Activated CD4-positive, CD25-positive, alpha-beta regulatory T cell treated with anti-CD3 and anti-CD28 coated beads, Interleukin-2, amount 50 U/mL, for 24 hours (primary cell): ENCODE measurements at regions not wholly inside any gene's neighbourhood (a gene's known extent, or its start where the extent isn't known, plus 50 kb on each side); places are given as distances from the start of the nearest gene placed in this dataset.

ENCODE experiments used
- ATAC-seq, 2 donors: fragments of 150-1000 bp; cut with Tn5 transposase; one replicate each; pipeline ENCODE4 v1.10.0; 2021; ENCODE audit warnings: mild to moderate bottlenecking in 1 of 2, moderate library complexity in 1 of 2

DNA sequence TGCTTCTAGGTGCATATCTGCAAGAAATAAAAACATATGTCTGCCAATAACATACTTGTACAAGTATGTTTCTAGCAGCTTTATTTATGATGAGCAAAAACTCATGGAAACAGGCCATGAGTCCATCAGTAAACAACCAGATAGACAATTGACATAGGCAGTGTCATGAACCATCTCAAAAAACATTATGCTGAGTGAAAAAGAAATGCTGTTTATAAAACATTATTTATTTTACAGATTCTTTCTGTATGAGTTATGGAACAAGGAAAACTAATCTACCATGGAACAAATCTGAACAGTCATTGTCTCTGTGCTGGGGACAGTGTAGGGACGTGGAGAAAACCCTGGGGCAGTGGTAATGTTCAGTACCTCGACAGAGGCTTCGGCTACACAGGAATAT is 283.9 kb downstream of the UQCRFS1 start:
- ATAC-seq = no peak

DNA sequence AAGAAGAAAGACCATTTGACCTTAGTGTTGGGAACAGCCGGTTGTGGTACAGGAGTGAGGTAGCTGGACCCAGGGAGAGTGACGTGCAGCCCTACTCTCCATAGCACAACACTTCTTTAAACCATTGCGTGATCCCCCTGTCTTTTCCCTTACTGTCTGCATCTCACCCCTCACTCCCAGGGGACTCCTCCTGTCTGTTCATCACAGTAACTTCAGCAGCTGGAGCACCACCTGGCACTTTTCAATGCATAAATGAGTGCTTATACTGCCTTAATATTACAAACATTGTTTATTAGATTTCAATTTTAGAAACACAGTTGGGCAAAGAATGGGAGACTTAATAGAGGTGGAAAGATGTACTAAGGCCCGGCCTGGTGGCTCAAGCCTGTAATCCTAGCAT is 285.5 kb downstream of the UQCRFS1 start:
- ATAC-seq = no peak

DNA sequence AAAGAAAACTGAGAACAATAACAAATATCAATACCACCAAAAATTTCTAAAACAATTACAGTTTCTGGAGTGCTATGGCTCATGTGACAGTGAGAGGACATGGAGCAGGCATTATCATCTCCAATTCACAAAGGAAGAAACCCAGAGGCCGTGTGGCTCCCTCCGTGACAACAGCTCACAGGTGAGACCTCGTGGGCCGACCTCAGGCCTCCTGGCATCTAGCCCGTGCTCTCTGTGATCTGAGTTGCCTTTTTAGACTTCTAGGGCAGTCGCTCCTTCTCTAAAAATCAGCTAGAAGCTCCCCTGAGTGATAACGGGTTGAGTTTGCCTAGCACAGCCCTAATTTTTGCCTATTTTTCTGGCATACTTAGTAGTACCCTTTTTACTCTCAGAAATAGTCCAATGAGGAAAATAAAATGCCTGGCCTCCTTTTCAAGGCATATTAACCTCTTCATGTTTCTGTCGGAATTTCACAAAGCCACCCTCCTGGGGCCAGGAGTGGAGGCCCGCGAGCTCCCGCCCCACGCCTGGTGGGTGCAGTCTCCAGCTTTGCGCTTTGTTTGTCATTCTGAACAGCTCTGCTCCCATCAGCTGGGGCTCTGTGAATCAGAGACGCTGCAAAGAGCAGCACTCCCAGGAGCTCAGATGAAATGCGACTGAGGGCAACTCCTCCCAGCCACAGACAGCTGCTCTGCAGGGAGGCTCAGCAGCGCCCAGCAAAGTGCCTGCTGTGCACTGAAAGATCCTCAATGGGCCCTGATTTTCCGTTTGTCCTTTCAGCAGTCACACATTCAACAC is 292.5 kb downstream of the UQCRFS1 start:
- no peak for ATAC-seq

DNA sequence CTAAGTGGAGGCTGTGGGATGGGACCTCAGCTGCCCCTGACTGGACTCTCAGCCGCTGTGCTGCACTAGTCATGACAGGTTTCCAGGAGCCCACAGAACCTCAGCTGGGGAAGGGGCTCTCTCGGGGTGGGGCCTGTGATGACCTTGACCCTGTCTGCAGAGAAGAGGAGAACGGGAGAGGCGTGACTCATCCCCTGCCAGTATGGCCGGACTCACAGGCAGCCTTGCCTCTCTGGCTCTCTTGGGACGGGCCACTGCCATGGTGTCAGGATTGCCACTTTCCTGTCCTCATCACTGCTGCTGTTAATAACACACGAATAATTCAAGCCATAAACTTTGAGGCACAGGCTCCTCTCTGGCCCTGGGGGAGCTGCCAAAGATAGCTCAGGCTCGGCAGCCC is 295.3 kb downstream of the UQCRFS1 start:
- ATAC-seq = no peak

DNA sequence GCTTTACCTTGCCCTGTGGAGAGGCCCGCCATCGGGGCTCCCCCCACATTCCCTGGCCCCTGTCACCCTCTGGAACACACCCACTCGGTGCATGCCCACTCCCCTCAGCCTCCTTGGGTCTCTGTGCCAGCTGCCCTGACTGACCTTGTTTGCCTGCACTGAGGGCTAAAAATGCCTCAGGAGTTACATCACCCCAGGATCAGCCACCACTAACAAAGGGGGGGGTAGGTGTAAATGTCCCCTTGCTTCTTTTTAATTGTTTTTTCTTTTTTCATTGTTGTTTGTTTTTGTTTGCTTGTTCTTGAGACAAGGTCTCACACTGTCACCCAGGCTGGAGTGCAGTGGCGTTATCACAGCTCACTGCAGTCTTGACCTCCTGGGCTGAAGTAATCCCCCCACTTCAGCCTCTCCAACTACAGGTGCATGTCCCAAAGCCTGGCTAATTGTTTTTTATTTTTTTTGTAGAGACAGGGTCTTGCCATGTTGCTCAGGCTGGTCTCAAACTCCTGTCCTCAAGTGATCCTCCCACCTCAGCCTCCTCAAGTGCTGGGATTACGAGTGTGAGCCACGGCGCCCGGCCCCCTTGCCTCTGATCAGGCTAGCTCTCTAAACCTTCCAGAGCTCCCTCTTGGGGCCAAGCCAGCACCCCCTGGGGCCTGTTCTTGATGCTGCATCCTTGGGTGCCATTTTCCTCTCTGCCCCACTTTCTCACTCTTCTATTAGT is 297.1 kb downstream of the UQCRFS1 start:
- no peak for ATAC-seq

DNA sequence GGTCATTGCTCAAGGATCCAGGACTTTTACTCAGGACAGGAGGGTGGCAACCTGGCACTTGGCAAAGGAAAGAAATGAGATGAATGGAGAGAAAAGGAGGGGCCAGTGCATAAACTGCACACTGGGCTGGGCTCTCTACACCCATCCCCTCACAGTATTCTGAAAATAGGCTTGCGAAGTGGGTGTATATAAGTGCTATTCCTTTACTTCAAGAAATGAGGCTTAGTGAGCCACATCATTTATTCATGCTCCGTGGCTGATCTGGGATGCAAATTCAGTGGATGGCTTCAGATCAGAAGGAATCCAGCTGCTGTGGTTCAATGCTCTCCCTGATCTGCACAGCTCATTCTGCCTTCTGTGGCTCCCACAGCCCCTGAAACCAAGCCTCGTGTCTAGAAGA is 297.7 kb downstream of the UQCRFS1 start:
- ATAC-seq = no peak

DNA sequence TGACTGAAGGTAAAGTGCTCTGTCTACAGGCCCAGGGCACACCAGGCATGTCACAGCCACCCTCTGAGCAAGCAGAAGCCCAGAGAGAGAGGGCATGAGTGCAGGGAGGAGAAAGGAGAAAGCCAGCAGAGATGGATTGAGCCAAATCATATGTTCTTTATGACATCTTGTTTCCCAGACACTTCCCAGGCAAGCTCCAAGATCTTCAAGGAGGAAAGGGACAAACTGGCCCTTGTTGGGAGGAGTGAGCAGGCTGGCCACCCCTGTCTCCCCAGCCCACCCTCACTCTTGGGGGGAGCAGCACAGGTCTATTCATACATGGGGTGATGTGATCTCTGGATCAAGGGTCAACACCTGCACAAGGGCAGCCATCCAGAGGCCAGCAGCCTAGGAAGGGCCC is 298.8 kb downstream of the UQCRFS1 start:
- ATAC-seq = no peak

DNA sequence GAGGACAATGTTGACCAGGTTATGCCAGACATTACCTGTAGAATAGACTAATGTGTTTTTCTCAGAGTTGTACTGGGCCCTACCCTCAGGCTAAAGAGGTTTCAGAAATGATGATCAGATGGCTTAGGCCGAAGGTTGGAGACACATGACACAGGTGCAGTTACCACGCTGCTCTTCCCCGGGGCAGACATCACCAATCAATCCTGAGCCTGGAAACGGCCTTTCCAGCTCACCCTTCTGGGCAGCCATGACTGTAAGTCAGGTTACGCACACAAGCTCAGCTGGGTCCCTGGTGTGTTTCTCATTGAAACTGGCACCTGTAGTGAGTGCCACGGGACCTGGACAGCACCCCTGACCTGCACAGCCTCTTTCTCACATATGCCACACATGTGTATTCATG is 299.3 kb downstream of the UQCRFS1 start:
- no peak for ATAC-seq

DNA sequence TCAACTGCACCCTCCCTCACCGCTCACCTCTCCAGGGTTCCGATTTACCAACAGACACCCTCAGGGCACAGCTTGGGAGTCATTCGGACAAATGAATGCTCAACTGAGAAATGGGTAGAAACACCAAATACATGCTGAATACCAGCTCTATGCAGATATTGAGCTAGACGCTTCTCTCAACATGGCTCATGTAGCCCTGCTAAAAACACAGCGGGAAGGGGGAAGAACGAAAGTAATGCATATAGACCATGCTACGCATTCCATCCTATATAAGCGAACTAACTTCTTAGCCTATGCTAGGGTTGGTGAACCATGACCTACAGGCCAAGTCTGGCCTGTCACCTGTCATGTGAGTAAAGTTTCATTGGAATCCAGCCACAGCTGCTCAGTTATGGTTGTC is 304.0 kb downstream of the UQCRFS1 start:
- no peak for ATAC-seq

DNA sequence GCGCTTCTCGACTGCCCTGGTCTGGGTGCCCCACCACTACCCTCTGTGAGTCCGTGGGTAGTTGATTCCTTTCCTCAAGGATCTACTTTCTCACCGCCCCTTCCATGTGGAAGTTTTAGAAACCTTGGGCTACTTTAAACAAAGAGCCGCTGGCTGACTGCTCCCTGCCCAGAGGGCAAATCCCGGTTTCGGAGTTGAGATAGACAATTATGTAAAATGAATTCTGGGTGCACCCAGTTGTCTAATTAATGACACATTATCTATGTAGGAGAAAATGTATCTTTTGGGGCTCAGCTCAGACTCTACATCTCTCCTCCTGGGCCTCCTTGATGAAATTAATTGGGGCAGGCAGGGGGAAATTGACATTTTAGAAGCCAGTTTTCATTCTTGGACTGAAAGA is 305.4 kb downstream of the UQCRFS1 start:
- ATAC-seq = no peak

DNA sequence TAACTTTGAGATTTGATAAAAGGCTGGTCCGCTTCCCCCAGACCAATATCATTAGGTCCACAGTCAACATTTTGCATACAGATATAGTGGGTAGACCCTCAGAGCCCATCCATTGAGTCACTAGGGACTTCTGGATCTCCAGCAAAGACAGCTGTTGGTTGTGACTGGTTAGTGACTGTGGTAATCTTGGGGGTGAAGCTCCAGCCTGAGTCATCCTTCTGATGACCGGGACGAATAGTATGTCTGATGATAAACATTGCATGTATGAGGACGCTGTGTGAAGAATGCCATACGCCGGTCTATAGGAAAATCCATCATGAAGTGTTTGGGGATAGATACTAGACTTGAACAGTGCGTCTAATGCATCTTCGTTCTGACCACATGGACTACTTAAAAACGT is 307.0 kb downstream of the UQCRFS1 start:
- no peak for ATAC-seq

DNA sequence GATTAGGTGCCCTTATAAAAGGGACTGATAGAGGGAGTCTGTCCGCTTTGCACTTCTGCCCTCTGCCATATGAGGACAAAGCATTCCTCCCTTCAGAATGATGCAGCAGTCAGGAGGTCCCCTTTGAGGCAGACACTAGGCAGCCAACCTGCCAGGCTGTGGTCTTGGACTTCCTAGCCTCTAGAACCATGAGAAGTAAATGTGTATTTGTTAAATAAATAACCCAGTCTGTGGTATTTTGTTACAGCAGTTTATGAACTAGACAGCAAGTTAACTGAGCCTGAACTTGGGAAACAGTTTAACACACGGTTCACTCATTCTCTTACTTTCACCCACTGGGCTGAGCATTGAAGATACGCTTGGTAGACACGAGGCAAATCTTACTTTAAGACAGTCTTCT is 313.2 kb downstream of the UQCRFS1 start:
- no peak for ATAC-seq

DNA sequence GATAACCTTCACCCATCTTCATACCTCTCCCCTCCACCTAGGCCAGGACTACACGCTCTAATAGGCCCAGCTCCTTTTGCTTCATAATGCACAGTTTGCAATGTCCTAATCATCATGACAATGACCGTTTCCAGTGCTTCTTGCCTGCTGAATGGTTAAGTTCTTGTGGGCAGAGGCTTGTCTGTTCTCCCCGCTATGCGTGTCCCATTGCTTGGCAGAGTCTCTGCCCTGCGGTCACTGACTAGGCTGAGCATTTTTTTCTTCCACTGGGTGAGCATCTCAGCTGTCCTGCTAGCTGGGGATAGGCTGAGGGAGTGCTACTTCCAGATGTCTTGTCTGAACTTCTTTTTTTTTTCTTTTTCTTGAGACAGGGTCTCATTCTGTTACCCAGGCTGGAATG is 314.7 kb downstream of the UQCRFS1 start:
- ATAC-seq = no peak

DNA sequence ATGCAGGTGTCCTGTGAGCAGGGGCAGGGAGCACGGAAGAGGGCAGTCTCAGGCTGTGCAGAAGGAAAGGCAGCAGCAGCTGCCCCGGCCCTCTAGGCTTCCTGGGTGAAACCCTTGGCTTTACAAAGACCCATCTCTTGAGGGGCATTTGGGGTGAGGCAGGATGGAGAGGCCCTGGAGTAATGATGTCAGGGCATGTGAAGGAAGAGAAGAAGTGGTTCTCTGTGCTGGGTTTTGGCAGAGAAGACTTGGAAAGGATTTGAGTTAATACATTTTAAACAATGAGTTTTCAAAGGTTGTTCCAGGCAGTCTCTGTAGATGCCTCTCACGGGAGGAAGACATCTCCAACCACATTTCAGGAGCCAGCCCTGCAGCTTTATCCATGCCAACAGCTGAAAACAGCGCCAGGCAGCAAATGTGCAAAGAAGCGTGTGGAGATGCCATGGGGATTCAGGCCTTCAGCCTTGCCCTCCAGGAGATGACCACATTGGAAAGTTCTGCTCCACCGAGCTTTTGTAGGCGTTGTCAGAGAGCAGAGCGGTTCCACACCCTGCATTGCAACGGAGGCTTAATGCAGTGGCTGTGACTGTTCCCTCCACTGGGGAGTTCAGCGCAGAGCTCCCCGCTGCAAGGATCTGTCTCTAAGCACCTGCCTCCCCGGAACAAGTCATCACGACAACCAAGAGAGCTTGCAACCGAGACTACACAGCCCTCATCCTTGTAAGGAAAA is 322.8 kb downstream of the UQCRFS1 start:
- ATAC-seq = no peak

DNA sequence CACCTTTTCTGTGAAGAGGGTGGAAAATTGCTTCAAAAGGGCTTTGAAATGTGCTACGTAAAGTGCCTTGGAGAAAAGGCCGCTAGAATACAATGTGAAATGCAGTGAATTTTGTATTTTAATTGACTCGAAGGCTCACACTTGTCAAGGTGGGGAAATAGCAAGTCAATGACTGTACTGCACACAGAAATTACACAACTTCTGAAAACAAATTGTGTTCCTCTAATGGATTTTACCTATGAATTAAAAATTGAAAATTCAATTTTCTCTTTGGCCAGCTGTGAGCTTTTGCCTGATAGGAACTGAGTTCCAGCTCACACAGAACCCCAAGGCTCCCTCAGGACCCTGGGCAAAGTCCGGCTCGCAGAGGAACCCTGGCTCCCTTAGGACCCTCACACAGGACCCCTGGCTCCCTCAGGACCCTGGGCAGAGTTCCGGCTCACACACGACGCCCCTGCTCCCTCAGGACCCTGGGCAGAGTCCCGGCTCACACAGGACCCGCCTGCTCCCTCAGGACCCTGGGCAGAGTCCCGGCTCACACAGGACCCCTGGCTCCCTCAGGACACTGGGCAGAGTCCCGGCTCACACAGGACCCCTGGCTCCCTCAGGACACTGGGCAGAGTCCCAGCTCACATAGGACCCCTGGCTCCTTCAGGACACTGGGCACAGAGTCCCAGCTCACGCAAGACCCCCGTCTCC is 324.9 kb downstream of the UQCRFS1 start:
- ATAC-seq = no peak

DNA sequence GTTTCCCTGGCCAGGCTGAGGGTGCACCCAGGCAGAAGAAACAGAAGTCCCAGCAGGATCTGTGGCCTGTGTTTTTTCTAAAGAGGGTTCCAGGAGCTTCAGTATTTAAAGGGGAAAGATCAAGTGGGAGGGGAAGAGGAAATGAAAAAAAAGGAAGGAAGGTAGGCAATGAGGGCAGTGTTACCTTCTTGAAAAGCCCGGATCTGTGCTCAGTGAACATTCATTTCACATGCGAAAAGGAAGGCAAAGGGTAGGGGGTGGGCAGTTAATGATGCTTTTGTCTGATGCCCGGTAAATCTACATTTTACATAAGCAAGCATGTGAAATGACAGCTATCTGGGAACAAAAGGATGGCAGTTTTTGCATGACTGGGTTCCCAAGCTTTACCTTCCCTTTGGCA is 326.2 kb downstream of the UQCRFS1 start:
- ATAC-seq = no peak

DNA sequence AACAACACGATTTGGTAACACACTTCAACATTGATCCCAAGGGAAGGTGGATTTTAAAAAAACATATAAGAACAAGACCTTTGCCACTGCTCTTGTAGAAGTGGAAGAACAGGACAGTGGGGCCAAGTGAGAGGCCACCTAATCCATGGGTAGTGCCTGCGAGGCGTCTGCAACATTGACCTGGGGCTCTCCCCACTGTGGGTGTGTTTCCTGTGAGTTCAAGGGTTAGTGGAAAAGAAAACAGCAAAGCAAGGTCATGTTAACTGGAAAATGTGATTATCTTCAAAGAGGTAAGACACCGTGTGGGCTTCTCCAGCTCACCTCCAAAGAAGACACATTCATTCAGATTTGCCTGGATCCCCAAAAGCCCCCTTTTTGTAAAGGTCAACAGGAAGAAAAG is 327.0 kb downstream of the UQCRFS1 start:
- ATAC-seq = no peak

DNA sequence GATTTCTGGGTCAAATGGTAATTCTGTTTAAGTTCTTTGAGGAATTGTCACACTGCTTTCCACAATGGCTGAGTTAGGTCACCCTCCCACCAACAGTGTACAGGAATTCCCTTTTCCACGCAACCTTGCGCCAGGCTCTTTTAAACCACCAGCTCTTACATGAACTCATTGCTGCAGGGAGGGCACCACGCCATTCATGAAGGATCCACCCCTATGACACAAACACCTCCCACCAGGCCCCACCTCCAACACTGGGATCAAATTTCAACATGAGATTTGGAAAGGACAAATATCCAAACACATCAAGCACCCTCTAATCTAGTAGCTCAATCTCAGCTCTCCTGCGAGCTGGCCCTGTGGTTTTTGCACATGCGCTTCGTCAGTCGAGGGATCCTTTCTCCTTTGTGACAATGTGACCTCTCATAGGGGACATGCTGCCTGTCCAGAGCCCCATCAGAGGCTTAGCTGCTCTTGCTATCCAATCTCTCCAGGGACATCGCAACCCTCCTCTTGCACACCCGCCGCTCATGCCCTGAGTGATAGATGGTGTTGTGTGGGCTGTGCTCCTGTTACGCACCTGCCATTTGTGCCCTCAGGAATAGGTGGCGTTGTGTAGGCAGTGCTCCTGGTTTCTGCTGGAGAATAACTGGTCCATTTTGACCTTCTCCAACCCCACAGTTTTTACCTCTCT is 328.0 kb downstream of the UQCRFS1 start:
- no peak for ATAC-seq

DNA sequence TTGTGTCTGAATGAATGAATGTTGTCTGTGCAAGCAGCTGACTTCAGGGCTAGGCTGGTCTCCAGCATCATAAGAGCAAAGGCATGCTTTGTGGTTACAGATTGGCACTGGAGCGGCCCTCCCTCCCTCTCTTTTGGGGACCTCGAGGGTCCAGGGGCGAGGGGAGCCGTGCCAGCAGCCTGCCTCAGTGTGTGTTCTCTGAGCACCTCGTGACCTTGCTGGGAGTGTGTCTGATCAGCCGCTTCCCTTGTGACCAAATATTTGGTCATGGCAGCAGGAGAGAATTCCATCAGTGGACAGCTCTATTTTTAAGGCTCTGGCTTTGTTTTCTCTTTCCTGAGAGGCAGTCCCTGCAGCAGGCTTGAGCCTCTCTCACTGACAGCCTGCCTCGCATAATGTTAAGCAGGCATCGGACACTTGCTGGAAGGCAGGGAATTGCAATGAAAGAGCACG is 329.7 kb downstream of the UQCRFS1 start:
- no peak for ATAC-seq

DNA sequence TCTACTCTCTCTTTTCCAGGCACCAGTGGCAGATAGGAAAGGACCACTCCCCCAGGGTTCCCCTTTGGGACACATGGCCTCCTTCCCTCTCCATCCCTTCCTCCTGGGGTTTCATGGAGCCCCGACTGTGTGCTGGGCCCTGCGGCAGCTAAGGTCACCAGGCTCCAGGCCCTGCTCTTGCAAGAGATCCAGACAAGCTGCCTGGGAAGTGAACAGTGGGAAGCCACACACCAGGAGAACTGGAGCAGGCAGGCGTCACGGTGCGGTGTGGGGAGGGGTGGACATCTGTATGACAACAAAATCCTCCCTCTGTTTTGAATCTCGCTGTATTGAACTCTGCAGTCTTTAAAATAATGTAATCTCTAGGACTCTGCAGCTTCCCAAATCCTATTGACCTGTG is 330.1 kb downstream of the UQCRFS1 start:
- ATAC-seq = no peak

DNA sequence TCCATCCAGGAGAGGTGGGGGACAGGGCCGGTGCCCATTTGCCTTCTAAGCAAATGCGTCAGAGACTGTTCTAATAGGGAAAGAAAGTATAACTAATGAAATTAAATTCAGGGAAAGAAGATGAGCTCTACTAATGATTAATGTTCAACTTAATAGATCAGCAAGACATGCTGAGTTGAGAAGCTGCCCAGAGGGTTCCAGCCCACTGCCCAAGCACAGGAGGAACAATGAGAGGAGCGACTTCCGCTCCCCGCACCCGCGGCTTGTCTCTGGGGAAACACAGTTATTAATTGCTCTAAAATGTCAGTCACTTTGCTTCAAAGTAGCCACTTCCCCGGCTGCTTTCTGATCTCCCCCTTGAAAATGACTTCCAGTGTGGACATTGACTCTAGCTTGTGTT is 331.3 kb downstream of the UQCRFS1 start:
- ATAC-seq = no peak

DNA sequence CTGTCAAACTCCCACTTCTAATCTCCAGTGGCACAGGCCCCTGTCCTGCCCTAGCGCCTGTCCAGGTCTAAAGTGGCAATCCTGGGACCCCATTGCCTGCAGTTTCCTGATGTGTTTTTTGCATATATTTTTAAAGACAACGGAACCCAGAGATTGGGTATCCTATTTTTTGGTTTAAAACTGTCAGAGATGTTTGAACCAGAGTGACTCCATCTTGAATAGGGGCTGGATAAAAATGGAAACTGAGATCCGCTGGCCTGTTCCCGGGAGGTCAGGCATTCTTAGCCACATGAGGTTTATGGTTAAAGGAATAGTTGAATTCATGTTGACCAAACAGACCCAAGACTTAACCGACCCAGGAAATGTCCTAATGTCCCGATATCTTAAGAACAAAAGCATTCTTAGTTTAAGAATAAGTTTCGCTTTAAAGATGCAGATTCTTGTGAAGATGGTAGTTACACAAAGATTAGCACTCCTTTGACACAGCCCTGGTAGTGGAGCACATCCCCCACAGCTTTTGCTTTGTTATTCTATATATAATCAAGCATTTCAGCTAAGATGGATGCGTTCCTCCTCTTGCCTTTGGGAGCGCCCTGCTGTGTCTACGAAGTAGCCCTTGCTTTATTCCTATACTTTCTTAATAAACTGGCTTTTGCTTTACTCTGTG is 332.1 kb downstream of the UQCRFS1 start:
- no peak for ATAC-seq
